RWPE1 (cell line): ENCODE measurements at regions not wholly inside any gene's neighbourhood (a gene's known extent, or its start where the extent isn't known, plus 50 kb on each side); places are given as distances from the start of the nearest gene placed in this dataset.

Source experiments
- CTCF ChIA-PET: fragments of 350-600 bp; sonication (Branson Sonifier 250); formaldehyde crosslinking; extraction: SDS; loops from one replicate; lab custom pipeline; 2021; lab: Yijun Ruan, JAX
- POLR2A ChIA-PET: fragments of 400-600 bp; formaldehyde crosslinking; extraction: SDS; loops from one replicate; lab custom pipeline; 2020; ENCODE audit warnings: antibody characterized with exemption; ENCODE audit not compliant: low non-redundant PET; lab: Yijun Ruan, JAX
- DNase-seq: peaks from one replicate; pipeline ENCODE4 v3.0.0; 2012; ENCODE audit warnings: low spot score
- H3K27ac ChIP-seq: fragments of 450-650 bp; 2 replicates; pipeline ENCODE4 v1.5.1; 2017
- CTCF ChIP-seq: fragments of 450-650 bp; conservative IDR thresholded peaks from 2 replicates; pipeline ENCODE4 v1.5.1; 2017; ENCODE audit warnings: low read depth, mild to moderate bottlenecking

GRCh38 chr16:65910291-65910690 is 456.2 kb upstream of the CDH5 start:
- POLR2A ChIA-PET: no interaction called here
- CTCF ChIA-PET: no interaction called here

GRCh38 chr16:65909310-65910050 is 457.0 kb upstream of the CDH5 start:
- DNase-seq: peak; percentile 4

More at GRCh38 chr16:65910291-65910690, 456.2 kb upstream of the CDH5 start:
- no peak overlapping the region for H3K27ac ChIP-seq
- no peak for DNase-seq
- TF ChIP-seq CTCF: no peak

GRCh38 chr16:65908568-65908967 is 457.9 kb upstream of the CDH5 start:
- no peak overlapping the region for H3K27ac ChIP-seq
- POLR2A ChIA-PET: no interaction called here
- DNase-seq: no peak
- no peak for TF ChIP-seq CTCF
- CTCF ChIA-PET: no interaction called here

More at GRCh38 chr16:65909310-65910050, 457.0 kb upstream of the CDH5 start:
- POLR2A ChIA-PET: no interaction called here
- no peak overlapping the region for H3K27ac ChIP-seq
- CTCF ChIA-PET: no interaction called here
- no peak for TF ChIP-seq CTCF

- POLR2A ChIA-PET: no interaction called here
- CTCF ChIA-PET: no interaction called here
- TF ChIP-seq CTCF: no peak
- no peak for DNase-seq
- no peak overlapping the region for H3K27ac ChIP-seq
Measured at GRCh38 chr16:65905331-65905730, 461.2 kb upstream of the CDH5 start.

- CTCF ChIA-PET: interaction anchor here (0.5 kb wide), 1 partner anchor 107 kb away, joined by 3 read pairs; no protein-coding TSS in a partner anchor
- no peak for TF ChIP-seq CTCF
Measured at GRCh38 chr16:65896448-65897153, 469.9 kb upstream of the CDH5 start.

GRCh38 chr16:65895906-65896305 is 470.6 kb upstream of the CDH5 start:
- DNase-seq: no peak
- H3K27ac ChIP-seq: no peak overlapping the region
- no peak for TF ChIP-seq CTCF
- POLR2A ChIA-PET: no interaction called here
- CTCF ChIA-PET: interaction anchor here (0.5 kb wide), 1 partner anchor 106 kb away, joined by 3 read pairs; no protein-coding TSS in a partner anchor

More at GRCh38 chr16:65896448-65897153, 469.9 kb upstream of the CDH5 start:
- no peak overlapping the region for H3K27ac ChIP-seq
- POLR2A ChIA-PET: no interaction called here
- no peak for DNase-seq
